HEK293 (cell line): ENCODE measurements at regions not wholly inside any gene's neighbourhood (a gene's known extent, or its start where the extent isn't known, plus 50 kb on each side); places are given as distances from the start of the nearest gene placed in this dataset.

Source experiments
- CTCF ChIA-PET: fragments of 350-600 bp; formaldehyde crosslinking; extraction: SDS; loops from one replicate; lab custom pipeline; 2021; ENCODE audit warnings: antibody characterized with exemption; lab: Yijun Ruan, JAX
- POLR2A ChIA-PET: fragments of 300-600 bp; formaldehyde crosslinking; extraction: SDS; loops from one replicate; lab custom pipeline; 2020; ENCODE audit warnings: antibody characterized with exemption, inconsistent platforms; lab: Yijun Ruan, JAX
- H3K27ac ChIP-seq: fragments of 200-500 bp; sonication (Bioruptor generic); 2 replicates; pipeline ENCODE4 v1.5.1; 2014; ENCODE audit warnings: low read depth, low read length, control low read depth, inconsistent platforms; ENCODE audit errors: extremely low read depth
- H3K36me3 ChIP-seq, 2 experiments: fragments of 200-500 bp in 1 of 2; sonication (Bioruptor generic) in 1 of 2; 1 replicate in 1 of 2; 2 replicates in 1 of 2; pipeline ENCODE4 v1.5.1; 2014 to 2017; ENCODE audit warnings: inconsistent platforms in 2 of 2, low read length in 2 of 2; ENCODE audit not compliant: control insufficient read depth in 2 of 2, insufficient read depth in 1 of 2
- H3K4me1 ChIP-seq: fragments of 200-500 bp; sonication (Bioruptor generic); 2 replicates; pipeline ENCODE4 v1.5.1; 2014; ENCODE audit warnings: mild to moderate bottlenecking, low read length, inconsistent platforms; ENCODE audit not compliant: control insufficient read depth, insufficient read depth
- H3K4me3 ChIP-seq: 2 replicates; pipeline ENCODE4 v1.5.1; 2011; ENCODE audit warnings: low read depth, mild to moderate bottlenecking, control low read depth, low read length, moderate library complexity
- H3K9me3 ChIP-seq: fragments of 200-500 bp; sonication (Bioruptor generic); 2 replicates; pipeline ENCODE4 v1.5.1; 2014; ENCODE audit warnings: low read depth, low read length, inconsistent platforms; ENCODE audit not compliant: control insufficient read depth, insufficient read depth
- GFI1B ChIP-seq: fragments of 450-650 bp; formaldehyde crosslinking; IDR thresholded peaks from 2 replicates; pipeline ENCODE4 v1.5.1; 2016; ENCODE audit warnings: missing biosample characterization, missing genetic modification characterization
- GLI2 ChIP-seq: fragments of 450-650 bp; formaldehyde crosslinking; IDR thresholded peaks from 2 replicates; pipeline ENCODE4; 2017; ENCODE audit warnings: missing biosample characterization, missing genetic modification characterization, low read depth, borderline replicate concordance
- MZF1 ChIP-seq: fragments of 450-650 bp; formaldehyde crosslinking; IDR thresholded peaks from 2 replicates; pipeline ENCODE4 v1.5.1; 2017; ENCODE audit warnings: missing biosample characterization, missing genetic modification characterization, borderline replicate concordance
- PBX3 ChIP-seq: sonication (generic); formaldehyde crosslinking; IDR thresholded peaks from 2 replicates; pipeline ENCODE4 v1.8.1; 2022; ENCODE audit warnings: mild to moderate bottlenecking, moderate library complexity, missing genetic modification reagents
- TRIM28 ChIP-seq: IDR thresholded peaks from 2 replicates; pipeline ENCODE4 v1.6.1; 2011; ENCODE audit warnings: low read length, control low read depth, borderline replicate concordance
- ZBTB20 ChIP-seq: fragments of 450-650 bp; formaldehyde crosslinking; IDR thresholded peaks from 2 replicates; pipeline ENCODE4 v1.5.1; 2016; ENCODE audit warnings: missing biosample characterization, missing genetic modification characterization
- ZNF174 ChIP-seq: fragments of 450-650 bp; formaldehyde crosslinking; IDR thresholded peaks from 2 replicates; pipeline ENCODE4 v1.5.0; 2017; ENCODE audit warnings: missing biosample characterization, mild to moderate bottlenecking, missing genetic modification characterization
- ZNF19 ChIP-seq: fragments of 450-650 bp; formaldehyde crosslinking; IDR thresholded peaks from 2 replicates; pipeline ENCODE4; 2016; ENCODE audit warnings: missing biosample characterization, missing genetic modification characterization, low read depth
- ZNF214 ChIP-seq: fragments of 450-650 bp; formaldehyde crosslinking; IDR thresholded peaks from 2 replicates; pipeline ENCODE4 v1.5.1; 2017; ENCODE audit warnings: missing biosample characterization, mild to moderate bottlenecking, missing genetic modification characterization, borderline replicate concordance
- ZNF221 ChIP-seq: fragments of 450-650 bp; formaldehyde crosslinking; IDR thresholded peaks from 2 replicates; pipeline ENCODE4 v1.5.1; 2017; ENCODE audit warnings: missing biosample characterization, missing genetic modification characterization, borderline replicate concordance
- ZNF266 ChIP-seq: fragments of 450-650 bp; formaldehyde crosslinking; IDR thresholded peaks from 2 replicates; pipeline ENCODE4 v1.5.1; 2016; ENCODE audit warnings: missing biosample characterization, missing genetic modification characterization, low read depth
- ZNF274 ChIP-seq, 2 experiments: fragments of 200-500 bp in 1 of 2; fragments of 450-650 bp in 1 of 2; sonication (Bioruptor generic) in 1 of 2; formaldehyde crosslinking in 1 of 2; IDR thresholded peaks; 2 replicates each; pipeline versions ENCODE4 v1.5.1 to v1.6.1; 2014 to 2016; ENCODE audit warnings: borderline replicate concordance in 1 of 2, inconsistent platforms in 1 of 2, low read length in 1 of 2, missing biosample characterization in 1 of 2, missing genetic modification characterization in 1 of 2
- ZNF391 ChIP-seq: fragments of 450-650 bp; formaldehyde crosslinking; IDR thresholded peaks from 2 replicates; pipeline ENCODE4 v1.5.1; 2016; ENCODE audit warnings: low read depth, missing biosample characterization, missing genetic modification characterization, borderline replicate concordance
- ZNF514 ChIP-seq: fragments of 450-650 bp; formaldehyde crosslinking; IDR thresholded peaks from 2 replicates; pipeline ENCODE4 v1.5.1; 2016; ENCODE audit warnings: missing biosample characterization, missing genetic modification characterization
- ZNF610 ChIP-seq: fragments of 450-650 bp; formaldehyde crosslinking; IDR thresholded peaks from 2 replicates; pipeline ENCODE4 v1.5.1; 2016; ENCODE audit warnings: missing biosample characterization, missing genetic modification characterization, borderline replicate concordance
- ZNF623 ChIP-seq: fragments of 450-650 bp; formaldehyde crosslinking; IDR thresholded peaks from 2 replicates; pipeline ENCODE4 v1.5.1; 2016; ENCODE audit warnings: missing biosample characterization, missing genetic modification characterization
- ZNF777 ChIP-seq: fragments of 450-650 bp; formaldehyde crosslinking; IDR thresholded peaks from 2 replicates; pipeline ENCODE4 v1.5.1; 2017; ENCODE audit warnings: missing biosample characterization, missing genetic modification characterization, borderline replicate concordance
- ZSCAN23 ChIP-seq: fragments of 450-650 bp; formaldehyde crosslinking; IDR thresholded peaks from 2 replicates; pipeline ENCODE4 v1.5.1; 2016; ENCODE audit warnings: missing biosample characterization, missing genetic modification characterization
- ZSCAN5A ChIP-seq: fragments of 450-650 bp; formaldehyde crosslinking; IDR thresholded peaks from 2 replicates; pipeline ENCODE4 v1.5.1; 2016; ENCODE audit warnings: missing biosample characterization, missing genetic modification characterization
- TF ChIP-seq, protein P1 (sequence below): fragments of 450-650 bp; formaldehyde crosslinking; IDR thresholded peaks from 2 replicates; pipeline ENCODE4 v1.5.1; 2016; ENCODE audit warnings: missing biosample characterization, missing genetic modification characterization
- TF ChIP-seq, protein P2 (sequence below): IDR thresholded peaks from 2 replicates; pipeline ENCODE4 v1.6.1; 2011; ENCODE audit warnings: mild to moderate bottlenecking, low read depth, low read length, borderline replicate concordance

- Histone ChIP-seq H3K9me3 (no peaks in the 10 kb centered on the region), H3K4me3 (no peak overlapping the region), H3K27ac (no peak overlapping the region), H3K36me3 (no peaks in the 10 kb centered on the region), H3K4me1 (no peaks in the 10 kb centered on the region)
- ChIA-PET POLR2A (no interaction called here), CTCF (interaction anchor here (0.6 kb wide), 1 partner anchor 480 kb away, joined by 3 read pairs; no protein-coding TSS in a partner anchor)
- TF ChIP-seq, protein P1, sequence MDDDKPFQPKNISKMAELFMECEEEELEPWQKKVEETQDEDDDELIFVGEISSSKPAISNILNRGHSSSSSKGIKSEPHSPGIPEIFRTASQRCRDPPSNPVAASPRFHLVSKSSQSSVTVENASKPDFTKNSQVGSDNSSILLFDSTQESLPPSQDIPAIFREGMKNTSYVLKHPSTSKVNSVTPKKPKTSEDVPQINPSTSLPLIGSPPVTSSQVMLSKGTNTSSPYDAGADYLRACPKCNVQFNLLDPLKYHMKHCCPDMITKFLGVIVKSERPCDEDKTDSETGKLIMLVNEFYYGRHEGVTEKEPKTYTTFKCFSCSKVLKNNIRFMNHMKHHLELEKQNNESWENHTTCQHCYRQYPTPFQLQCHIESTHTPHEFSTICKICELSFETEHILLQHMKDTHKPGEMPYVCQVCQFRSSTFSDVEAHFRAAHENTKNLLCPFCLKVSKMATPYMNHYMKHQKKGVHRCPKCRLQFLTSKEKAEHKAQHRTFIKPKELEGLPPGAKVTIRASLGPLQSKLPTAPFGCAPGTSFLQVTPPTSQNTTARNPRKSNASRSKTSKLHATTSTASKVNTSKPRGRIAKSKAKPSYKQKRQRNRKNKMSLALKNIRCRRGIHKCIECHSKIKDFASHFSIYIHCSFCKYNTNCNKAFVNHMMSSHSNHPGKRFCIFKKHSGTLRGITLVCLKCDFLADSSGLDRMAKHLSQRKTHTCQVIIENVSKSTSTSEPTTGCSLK (tag by site-specific recombination) = no peak
- no peak for TF ChIP-seq ZNF19 (tag by site-specific recombination)
- no peak for TF ChIP-seq PBX3
- no peak for TF ChIP-seq ZNF266 (tag by site-specific recombination)
- TF ChIP-seq GFI1B = no peak
- TF ChIP-seq ZNF777 (tag by site-specific recombination) = no peak
- no peak for TF ChIP-seq ZBTB20
- TF ChIP-seq, protein P2, sequence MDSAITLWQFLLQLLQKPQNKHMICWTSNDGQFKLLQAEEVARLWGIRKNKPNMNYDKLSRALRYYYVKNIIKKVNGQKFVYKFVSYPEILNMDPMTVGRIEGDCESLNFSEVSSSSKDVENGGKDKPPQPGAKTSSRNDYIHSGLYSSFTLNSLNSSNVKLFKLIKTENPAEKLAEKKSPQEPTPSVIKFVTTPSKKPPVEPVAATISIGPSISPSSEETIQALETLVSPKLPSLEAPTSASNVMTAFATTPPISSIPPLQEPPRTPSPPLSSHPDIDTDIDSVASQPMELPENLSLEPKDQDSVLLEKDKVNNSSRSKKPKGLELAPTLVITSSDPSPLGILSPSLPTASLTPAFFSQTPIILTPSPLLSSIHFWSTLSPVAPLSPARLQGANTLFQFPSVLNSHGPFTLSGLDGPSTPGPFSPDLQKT = no peak
- TF ChIP-seq ZNF274 (IDR thresholded peaks at IDR 0.05; ENCODE audit: low read length) = no peak
- no peak for TF ChIP-seq ZNF274 (tag by site-specific recombination; IDR thresholded peaks at IDR 0.05; ENCODE audit: borderline replicate concordance)
- TF ChIP-seq ZNF610 (tag by site-specific recombination) = no peak
- TF ChIP-seq GLI2 (tag by site-specific recombination) = no peak
- TF ChIP-seq ZNF623 (tag by site-specific recombination) = no peak
- TF ChIP-seq ZNF391 = no peak
- TF ChIP-seq ZNF174 (tag by site-specific recombination) = no peak
- TF ChIP-seq, all 188 proteins: peak for 0
Measured at GRCh38 chr6:141141870-141142269, 990.9 kb upstream of the GJE1 start.

GRCh38 chr6:141140905-141141304 lies 991.8 kb upstream of the GJE1 start:
- no peaks in the 10 kb centered on the region for H3K36me3 ChIP-seq
- POLR2A ChIA-PET = no interaction called here
- CTCF ChIA-PET = no interaction called here
- H3K27ac ChIP-seq = no peak overlapping the region
- no peak for TF ChIP-seq ZSCAN23 (tag by site-specific recombination)
- no peak for TF ChIP-seq ZSCAN5A (tag by site-specific recombination)
- TF ChIP-seq ZNF214 (tag by site-specific recombination) = no peak
- no peak for TF ChIP-seq MZF1
- no peak for TF ChIP-seq ZNF514 (tag by site-specific recombination)
- no peak for TF ChIP-seq TRIM28
- TF ChIP-seq ZNF221 (tag by site-specific recombination) = no peak
- H3K9me3 ChIP-seq = no peaks in the 10 kb centered on the region
- H3K4me3 ChIP-seq = no peak overlapping the region
- no peaks in the 10 kb centered on the region for H3K4me1 ChIP-seq
